Stimulated activated CD4-positive, alpha-beta T cell treated with anti-CD3 and anti-CD28 coated beads, Interleukin-2, amount 100 ng/mL, for 4 hours (primary cell): ENCODE measurements at regions not wholly inside any gene's neighbourhood (a gene's known extent, or its start where the extent isn't known, plus 50 kb on each side); places are given as distances from the start of the nearest gene placed in this dataset.
A peak's percentile ranks its signal among the peaks of the same experiment; 100 is the strongest.
"Not testable (repeated sequence)": the region's sequence is repeated elsewhere in the genome, so short reads cannot be mapped to it uniquely, and the experiment has no call there.

ENCODE experiments used
- DNase-seq: peaks from one replicate; pipeline ENCODE4 v3.0.0-alpha.2; 2020; ENCODE audit warnings: low read depth

DNA sequence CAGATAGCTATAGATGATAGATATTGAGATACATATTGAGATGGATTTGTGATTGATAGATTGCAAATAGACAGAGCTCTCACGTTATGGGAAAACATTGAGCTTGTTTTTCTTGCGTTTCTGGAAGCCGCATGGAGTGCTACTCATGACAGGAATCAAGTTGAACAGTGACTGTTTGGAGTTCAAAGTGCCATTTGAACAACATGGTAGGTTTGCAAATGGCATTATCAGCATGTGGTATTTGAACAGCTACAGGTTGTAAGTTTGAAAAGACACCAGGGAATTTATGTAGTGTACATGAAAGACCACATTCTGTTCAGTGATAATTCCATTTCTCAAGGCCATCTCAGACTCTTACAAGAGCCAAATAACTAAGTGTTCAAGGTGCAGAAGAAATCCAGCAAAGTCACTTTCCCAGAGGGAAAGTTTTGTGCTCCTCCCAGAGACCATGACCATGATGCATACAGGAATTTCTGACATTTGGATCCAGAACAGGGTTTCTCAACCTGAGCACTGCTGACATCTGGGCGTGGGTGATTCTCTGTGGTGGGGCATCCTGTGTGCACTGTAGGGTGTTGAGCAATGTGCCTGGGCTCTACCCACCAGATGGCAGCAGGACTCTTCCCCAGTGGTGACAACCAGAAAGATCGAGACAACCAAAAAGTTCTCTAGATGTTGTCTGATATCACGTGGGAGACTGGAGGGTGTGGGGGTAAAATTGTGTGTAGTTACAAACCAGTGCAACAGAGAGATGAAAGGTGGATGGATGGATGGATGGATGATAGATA lies 399.1 kb upstream of the AMELY start:
- peak; percentile 57 for DNase-seq

DNA sequence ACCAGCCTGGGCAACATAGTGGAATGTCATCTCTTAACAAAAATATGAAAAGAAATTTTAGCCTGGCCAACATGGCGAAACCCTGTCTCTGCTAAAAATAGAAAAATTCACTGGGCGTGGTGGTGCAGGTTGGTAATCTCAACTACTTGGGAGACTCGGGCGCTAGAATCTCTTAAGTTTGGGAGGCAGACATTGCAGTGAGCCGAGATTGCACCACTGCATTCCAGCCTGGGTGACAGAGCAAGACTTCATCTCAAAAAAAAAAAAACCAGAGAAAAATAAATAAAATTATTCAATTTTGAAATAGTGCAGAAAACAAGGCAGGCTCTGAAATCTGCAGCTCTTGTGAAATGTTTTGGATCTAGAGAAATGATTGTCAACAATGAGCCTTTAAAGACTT lies 397.3 kb upstream of the AMELY start:
- no peak for DNase-seq

DNA sequence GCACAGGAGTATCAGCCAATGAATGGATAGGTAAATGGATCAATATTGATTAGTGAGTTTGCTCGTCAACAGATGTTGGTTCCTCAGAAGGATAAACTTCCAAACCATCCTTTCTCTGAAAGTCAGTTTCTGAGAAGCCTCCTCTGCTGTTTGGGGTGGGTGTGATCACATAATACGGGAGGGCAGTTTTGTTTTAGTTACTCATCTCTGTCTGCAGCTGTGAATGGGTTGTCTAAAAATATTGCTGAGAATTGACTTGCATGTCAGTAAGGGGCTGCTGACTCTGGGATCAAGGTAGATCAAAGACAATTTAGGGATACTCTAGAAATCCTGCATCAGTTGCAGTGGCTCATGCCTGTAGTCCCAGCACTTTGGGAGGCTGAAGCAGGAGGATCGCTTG lies 390.8 kb upstream of the AMELY start:
- DNase-seq = no peak

DNA sequence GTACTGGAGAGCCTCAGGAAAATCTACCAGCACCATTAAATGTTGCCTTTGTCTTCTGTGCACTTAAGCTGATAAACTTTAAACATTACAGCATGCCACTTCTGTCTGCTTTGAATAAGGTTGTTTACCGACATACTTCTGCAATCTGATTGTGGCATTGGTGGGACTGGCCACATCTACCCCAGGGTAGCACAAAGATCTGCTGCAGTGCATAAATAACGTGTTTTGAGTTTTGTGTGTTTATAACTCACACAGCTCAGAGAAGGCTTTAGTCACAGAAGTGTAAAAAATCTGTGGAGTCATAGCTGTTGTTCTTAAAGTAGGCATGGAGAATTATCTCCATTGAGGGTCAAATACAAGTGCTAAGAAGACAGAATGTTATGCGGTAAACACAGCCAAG lies 388.4 kb upstream of the AMELY start:
- DNase-seq = no peak

DNA sequence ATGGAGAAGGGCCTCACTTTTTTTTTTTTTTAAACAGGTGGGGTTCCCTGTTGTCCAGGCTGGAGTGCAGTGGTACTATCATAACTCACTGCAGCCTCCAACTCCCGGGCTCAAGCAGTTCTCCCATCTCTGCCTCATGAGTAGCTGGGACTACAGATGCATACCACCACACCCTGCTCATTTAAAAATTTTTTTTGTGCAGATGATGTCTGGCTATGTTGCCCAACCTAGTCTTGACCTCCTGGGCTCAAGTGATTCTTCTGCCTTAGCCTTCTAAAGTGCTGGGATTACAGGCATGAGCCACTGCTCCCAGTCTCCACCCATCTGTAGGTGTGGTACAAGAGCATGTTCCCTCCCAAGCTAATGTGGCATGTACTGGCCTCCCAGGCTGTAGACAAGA lies 380.6 kb upstream of the AMELY start:
- DNase-seq = no peak

DNA sequence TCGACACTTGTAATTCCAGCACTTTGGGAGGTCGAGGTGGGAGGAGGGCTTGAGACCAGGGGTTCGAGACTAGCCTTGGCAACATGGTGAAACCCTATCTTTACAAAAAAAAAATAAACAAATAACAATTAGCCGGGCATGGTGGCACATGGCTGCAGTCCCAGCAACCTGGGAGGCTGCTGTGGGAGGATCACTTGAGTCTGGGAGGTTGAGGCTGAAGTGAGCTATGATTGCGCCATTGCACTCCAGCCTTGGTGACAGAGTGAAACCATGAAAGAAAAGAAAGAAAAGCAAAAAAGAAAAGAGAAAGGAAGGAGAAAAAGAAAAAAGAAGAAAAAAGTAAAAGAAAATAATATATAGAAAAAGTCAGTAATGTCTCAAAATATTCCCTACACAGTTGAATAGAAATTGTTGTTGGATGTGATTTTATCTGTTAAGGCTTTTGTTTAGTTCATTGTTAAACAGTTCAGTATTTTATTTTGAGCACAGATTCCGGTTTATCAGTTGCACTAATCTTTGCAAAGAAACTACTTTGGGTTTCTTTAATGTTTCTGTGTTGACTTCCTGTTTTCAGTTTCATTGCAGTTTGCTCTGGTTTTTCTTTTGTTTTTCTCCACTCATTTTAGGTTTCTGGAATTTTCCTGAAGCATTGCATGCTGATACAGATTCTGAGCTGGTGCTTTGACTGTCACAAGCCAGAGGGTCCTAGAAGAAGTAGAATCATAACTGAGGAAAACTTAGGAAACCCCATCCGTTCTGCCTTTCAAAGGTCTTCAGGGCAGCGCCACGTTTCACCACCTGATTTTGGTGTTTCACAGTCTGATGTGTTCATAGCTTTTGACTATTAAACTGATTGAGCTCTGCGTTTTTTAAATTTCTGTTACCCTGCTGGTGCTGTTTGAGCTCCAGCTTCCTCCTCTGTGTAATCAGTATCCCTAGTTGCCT lies 378.6 kb upstream of the AMELY start:
- DNase-seq = no peak

DNA sequence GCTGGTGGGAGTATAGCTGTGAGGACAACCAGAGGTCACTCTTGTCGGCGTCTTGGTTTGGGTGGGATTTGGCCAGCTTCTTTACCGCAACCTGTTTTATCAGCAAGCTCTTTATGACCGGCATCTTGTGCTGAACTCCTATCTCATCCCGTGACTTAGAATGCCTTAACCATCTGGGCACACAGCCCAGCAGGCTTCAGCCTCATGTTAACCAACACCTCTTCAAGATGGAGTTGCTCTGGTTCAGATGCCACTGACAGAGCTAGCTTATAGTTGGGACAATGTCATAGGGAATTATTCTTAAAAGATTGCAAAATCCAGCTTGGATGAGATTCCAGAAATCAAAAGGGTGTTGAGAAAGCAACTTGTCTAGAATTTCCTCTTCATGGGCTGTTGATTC lies 377.1 kb upstream of the AMELY start:
- no peak for DNase-seq

DNA sequence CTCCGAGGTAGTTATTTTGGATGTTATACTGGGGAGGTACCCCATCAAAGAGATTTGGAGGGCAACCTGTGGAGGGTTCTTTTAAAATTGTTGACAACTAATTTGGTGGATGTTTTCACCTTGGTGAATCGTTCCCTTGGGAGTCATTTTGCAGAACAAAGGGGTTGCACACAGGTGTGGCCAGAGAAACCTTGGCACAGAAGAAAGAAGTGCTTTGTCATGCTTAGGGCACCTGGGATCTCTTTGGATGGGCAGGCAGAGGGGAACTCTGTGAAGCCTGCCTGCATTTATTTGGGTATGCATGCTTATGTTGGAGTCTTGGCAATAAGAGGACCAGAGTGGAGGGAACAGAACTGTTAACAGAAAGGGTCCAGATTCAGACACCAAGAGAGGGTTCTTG lies 376.4 kb upstream of the AMELY start:
- DNase-seq = not testable (repeated sequence)

DNA sequence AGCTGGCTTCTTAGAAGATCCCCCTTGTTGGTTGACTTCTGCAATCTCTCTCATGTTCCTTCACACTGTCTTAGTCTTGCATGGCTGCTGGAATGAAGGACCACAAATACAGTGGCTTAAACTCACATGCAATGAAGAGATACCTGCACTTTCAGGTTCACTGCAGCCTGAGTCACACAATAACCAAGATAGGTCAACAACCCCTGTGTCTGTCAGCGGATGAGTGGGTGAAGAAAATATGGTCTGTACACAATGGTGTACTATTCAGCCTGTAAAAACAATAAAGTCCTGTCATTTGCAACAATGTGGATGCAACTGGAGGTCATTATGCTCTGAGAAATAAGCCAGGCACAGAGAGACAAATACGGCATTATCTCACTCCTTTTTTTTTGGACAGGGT lies 373.8 kb upstream of the AMELY start:
- DNase-seq = no peak

DNA sequence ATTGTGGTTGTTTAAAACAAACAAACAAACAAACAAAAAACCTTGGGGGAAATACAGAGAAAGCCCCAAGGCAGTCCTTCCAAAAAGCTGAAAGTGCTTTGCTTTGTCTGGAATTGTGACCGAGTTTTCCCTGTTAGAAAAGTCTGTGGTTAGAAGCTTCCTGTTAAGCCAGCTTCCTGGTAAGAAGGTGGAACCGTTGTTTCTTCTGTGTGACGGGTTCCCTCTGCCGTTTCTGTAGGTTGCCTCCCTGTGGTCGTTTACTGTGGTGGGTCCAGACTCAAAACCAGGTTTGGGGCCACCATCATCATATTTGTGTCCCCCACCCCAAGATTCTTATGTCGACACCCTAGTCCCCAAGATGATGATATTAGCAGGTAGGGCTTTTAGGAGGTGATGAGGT lies 371.4 kb upstream of the AMELY start:
- DNase-seq = no peak

DNA sequence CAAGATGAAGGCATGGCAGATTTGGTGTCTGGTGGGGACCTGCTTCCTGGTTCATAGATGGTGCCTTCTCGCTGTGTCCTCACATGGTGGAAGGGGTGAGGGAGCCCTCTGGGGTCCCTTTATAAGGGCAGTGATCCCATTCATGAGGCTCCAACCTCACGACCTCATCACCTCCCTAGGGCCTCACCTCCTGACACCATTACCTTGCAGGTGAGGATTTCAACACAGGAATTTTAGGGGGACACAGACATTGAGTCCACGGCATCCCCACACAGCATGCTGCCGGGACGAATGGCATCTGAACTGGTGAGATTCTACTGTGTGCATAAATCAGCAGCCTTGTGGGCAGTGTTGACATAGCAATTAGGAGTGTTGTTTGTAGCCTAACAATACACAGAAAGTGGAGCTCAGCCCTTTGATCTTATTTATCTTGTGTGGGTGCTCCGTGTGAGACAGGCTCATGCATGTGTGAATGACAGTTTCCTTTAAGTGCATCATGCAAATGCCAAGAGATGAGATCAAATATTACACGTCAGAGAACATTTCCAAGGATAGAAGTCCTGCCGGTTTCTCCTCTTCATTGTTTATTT lies 368.7 kb upstream of the AMELY start:
- DNase-seq = not testable (repeated sequence)

DNA sequence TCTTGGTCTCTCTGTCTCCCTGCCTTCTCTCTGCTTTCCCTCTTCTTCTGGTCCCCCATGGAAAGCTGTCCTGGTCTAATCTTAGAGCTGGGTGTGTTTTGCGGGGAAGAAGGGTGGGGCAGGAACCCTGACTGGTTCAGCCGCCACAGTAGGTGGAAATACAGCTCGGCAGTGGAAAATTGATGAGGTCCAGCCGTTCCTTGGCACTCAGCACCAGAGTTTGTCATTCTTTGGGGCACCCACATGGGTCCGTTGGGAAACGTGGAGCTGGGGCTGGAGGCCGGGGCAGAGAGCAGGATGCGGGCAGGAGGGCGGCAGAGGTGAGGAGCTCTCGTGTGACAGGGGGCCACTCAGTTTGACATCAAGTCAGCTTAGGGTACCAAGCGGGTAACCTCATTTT lies 364.2 kb upstream of the AMELY start:
- DNase-seq = no peak

DNA sequence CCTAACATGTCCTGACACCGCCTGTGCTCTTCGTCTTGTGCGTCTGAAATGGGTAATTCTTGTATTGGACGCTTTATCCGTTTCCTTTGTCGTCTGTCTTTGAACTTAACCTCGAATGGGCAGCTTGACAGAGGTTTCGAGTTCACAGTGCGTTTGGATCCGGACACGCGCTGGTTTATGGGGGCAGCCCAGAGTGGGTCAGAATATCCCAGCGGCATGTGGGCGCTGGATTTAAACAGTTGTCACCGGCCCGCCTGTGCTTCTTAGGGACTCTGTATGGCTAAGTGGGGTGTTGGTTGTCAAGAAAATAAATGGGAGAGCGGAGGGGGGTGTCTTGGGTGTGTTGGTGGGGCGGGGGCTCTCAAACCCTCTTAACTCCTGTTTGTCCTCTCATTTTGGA lies 363.5 kb upstream of the AMELY start:
- DNase-seq = no peak

DNA sequence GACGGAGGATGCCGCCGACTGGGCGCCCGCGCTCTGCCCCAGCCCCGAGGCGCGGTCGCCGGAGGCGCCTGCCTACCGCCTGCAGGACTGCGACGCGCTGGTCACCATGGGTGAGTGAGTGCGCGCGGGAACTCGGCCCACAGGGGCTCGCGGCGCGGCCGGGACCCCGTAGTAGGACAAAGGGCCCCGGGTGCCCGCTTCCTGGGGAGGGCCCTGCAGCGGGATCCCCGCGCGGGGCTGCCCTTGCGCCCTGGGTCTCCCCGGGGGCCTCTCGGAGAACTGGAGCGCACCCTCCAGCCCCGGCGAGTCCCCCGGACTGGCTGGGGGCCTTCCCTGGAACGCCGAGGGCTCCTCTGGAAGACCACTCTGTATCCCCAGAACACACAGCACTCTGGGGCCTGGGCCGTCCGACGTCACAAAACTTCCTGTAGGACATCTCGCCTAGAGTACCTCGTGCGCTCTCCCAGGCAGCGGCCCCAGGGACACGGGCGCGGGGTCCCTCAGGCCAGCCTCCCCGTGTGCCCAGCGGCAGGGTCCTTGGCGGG lies 362.9 kb upstream of the AMELY start:
- no peak for DNase-seq

DNA sequence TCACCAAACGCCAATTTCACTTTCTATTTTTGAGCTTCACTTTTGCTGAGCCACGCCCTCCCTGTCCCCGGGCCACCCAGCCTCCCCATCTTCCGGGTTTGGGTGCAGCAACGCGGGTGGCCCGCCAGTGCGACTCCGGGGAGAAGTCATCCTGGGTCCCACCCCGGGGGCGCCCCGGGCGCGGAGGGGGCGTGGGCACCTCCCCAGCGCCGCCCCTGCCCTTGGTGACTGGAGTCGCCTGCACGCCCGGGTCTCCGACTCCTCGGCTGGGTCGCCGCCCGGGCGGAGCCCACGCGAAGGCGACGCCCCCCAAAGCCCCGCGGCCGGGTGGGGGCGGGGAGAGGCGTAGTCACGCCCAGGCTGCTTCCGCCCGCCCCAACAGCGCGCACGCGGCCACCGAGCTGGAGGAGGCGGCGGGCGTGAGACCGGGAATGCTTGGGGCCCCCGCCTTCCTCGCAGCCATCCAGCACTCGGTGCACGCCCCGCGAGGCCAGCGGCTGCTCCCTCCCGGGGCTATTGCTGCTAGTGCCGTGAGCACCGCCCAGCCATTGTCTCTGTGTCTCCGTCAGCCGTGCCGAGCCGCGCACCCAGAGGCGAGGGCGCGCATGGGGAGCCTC lies 362.1 kb upstream of the AMELY start:
- DNase-seq = peak; percentile 85

DNA sequence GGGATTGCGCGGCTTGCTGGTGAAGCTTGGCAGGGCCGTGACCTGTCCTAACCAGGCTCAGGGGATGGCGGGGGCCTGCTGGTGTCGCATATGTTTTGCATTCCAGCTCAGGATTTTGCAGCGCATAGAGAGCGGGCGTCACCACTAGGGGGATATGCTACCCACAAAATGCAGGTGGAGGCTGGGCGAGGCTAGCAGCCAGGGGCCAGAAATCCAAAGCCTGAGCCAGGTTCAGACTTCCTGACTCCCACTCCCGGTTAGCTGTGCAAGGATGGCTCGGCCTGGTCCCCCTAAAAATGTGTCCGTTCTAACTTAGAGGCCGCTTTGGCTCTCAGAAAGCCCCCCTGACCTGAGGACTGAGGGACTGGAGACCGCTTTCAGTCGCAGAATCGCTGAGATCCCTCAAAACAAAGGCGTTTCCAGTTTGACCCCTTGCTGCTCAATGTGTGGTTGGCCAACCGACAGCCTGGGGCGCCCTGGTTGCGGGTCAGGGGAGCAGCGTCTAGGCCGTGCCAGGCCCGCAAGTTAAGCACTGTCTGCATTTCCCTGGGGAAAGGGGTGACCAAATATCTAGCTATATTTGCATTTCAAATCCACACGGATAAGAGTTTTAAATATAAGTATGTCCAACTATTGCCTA lies 361.1 kb upstream of the AMELY start:
- peak; percentile 35 for DNase-seq

DNA sequence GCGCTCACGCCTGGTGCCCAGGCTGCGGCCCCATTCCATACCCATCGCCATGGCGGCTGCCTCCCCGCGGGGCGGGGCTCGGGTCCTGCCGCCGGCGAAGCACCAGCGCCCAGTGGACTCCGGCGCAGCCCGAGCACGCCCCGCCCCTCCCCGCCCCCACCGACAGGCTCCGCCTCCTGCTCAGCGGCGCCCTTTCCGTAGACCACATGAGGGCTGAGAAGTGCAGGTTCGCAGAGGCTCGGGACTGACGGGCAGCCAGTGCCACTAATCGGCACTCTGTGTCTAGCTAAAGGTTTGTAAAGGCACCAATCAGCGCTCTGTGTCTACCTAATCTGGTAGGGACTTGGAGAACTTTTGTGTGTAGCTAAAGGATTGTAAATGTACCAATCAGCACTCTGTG lies 352.2 kb upstream of the AMELY start:
- no peak for DNase-seq

DNA sequence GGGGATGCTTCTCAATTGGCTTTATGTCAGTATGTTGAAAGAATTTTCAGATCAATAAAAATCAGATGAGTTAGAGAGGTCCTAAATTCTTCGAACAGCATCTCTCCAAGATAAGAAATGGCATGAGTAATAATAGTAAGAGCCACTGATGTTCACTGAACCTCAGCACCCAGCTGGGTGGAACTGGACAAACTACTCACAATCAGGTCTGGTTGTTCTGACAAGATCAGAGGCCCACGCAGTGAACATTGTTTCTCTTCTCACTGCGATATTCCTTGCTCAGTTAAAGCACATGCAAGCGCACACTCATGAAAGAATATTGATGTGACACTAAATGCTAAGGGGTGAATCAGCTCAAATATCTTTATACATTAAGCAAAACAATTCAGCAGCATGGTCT lies 351.0 kb upstream of the AMELY start:
- DNase-seq = no peak

DNA sequence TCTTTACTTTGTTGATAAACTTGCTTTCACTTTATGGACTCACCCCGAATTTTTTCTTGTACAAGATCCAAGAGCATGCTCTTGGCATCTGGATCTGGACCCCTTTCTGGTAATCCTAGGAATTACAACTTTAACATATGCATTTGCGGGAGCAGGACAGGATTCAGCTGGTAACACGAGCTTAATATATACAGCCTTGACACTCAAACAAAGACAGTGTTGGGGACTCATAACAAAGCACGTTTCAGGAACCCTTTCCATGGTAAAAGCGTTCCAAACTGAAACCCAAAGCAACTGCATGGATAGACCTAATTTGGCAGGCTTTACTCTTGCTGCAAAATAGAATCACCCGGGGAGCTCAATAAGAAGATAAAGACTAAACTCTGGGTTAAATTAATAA lies 349.7 kb upstream of the AMELY start:
- DNase-seq = no peak

DNA sequence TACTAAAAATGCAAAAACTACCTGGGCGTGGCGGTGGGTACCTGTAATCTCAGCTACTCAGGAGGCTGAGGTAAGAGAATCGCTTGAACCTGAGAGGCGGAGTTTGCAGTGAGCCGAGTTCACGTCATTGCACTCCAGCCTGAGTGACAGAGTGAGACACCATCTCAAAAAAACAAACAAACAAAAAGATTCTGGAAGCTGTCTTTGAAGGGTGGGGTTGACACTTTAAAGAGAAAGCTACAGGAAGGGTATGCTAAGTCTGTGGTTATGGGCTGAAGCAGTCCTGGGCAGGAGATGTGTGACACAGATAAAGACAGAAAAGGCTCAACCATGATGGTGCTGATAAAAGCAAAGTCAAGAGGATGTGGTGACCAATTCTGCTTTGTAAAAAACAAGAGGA lies 328.5 kb upstream of the AMELY start:
- DNase-seq = peak; percentile 0

DNA sequence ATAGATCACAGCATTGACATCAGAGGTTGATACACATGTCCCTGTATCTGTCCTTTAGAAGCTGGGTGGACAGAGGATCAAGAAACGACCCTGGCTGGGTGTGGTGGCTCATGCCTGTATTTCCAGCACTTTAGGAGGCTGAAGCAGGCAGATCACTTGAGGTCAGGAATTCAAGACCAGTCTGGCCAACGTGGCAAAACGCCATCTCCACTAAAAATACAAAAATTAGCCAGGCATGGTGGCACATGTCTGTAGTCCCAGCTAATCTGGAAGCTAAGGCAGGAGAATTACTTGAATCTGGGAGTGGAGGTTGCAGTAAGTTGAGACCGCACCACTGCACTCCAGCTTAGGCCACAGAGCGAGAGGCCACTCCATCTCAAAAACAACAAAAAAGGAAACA lies 300.4 kb upstream of the AMELY start:
- no peak for DNase-seq

DNA sequence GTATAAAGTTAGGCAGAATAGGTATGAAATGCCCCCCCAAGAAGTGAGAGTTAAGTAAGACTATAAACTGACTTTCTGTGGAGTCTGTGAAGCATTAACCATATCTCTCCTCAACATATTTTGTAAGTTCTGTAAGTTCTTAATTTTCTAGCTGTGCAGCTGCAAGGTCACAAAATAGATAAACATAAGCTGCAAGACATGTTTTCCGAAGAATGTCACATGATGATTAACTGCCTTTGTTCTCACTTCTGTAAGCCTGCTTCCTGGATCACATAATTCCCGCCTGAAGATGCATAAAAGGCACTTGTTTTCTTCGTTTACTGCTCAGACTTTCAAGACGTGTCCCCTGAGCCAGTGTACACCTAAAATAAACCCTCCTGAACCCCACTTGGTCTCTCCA lies 292.9 kb upstream of the AMELY start:
- DNase-seq = no peak
